Cardiac septum (tissue), 1 donor: ENCODE measurements at regions not wholly inside any gene's neighbourhood (a gene's known extent, or its start where the extent isn't known, plus 50 kb on each side); places are given as distances from the start of the nearest gene placed in this dataset.

Source experiments
- DNase-seq: peaks from one replicate; pipeline ENCODE4 v3.0.0-alpha.2; 2020; ENCODE audit warnings: low spot score
- intact Hi-C: fragments of 100-400 bp; cut with DNase I; formaldehyde crosslinking; loops from one replicate; pipeline ENCODE4 v1.14.0; 2022
- donor health status: DM: no; HTN: no; CAD: no.

GRCh38 chr14:85391455-85391854 is 138.5 kb upstream of the FLRT2 start:
- intact Hi-C loops: no loop called here
- DNase-seq: no peak

- intact Hi-C loops: no loop called here
- DNase-seq: no peak
Observed at GRCh38 chr14:85391892-85392291, 138.1 kb upstream of the FLRT2 start.

DNA sequence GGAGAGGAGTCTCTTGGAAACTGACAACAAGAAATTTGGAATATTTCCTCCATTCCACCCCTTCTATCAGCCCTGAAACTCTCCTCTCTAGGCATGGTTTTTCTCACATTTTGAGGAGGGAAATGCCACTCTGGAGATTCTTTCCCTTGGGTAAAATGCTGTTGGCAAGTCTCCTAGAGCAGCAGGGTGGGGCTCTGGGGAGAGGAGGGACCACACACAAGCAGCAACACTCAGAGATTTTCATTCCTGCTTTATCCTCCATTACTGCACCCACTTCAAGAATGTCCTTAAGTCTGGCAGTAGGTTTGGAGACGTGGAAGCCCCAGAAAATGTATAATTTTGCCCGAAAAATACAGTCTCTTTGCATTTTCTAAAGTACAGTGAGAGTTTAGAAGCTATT is 130.8 kb upstream of the FLRT2 start:
- no peak for DNase-seq
- intact Hi-C loops: no loop called here

- DNase-seq: no peak
- intact Hi-C loops: no loop called here
Observed at GRCh38 chr14:85400678-85401077, 129.3 kb upstream of the FLRT2 start.

DNA sequence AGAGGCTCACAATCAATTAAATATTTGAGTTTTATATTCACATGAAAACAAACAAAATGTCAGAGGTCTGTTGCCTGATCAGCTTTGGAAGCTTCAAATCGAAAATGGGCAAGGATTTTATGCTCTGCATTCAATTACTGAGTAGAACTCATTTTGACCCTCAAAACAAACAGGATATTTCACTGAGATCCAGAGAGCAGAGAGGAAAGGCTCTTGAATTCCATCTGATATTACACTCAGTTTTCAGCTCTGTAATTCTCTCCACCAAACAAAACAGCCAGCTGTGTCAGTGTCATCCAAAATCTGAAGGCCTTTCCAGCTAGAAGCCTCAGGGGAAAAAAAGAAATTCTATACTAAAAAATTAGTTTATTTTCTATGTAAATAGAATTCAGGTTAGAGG is 128.6 kb upstream of the FLRT2 start:
- intact Hi-C loops: no loop called here
- no peak for DNase-seq

DNA sequence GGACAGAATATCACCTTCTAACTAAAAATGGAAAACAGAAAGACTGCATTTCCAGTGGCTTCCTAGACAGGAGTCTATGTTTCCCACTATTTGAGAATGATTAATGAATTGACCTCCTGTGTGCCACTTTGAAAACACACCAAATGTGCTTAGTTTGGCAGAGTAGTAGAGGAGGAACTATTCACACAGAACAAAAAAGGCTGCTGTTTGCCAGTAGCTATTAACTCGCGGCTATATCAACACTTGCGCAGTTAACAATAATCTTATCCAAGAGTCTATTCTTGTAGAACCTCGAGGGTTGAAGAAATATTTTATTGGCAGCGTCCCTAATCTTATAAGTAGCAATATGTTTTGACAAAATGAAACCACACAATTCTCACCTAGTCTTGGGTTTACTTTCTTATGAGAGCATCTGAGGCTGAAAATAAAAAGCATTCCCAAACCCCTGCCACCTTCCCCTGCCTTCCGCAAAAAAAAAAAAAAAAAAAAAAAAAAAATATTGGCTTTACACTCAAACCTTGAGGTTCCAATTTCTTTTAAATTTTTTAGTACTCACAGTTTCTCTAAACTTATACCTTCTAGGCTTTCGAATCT is 127.3 kb upstream of the FLRT2 start:
- intact Hi-C loops: no loop called here
- DNase-seq: no peak

GRCh38 chr14:85409481-85410210 is 120.3 kb upstream of the FLRT2 start:
- intact Hi-C loops: no loop called here
- DNase-seq: no peak

- DNase-seq: no peak
- intact Hi-C loops: no loop called here
Observed at GRCh38 chr14:85412756-85413155, 117.2 kb upstream of the FLRT2 start.

- intact Hi-C loops: no loop called here
- DNase-seq: no peak
Observed at GRCh38 chr14:85413836-85414526, 116.0 kb upstream of the FLRT2 start.

DNA sequence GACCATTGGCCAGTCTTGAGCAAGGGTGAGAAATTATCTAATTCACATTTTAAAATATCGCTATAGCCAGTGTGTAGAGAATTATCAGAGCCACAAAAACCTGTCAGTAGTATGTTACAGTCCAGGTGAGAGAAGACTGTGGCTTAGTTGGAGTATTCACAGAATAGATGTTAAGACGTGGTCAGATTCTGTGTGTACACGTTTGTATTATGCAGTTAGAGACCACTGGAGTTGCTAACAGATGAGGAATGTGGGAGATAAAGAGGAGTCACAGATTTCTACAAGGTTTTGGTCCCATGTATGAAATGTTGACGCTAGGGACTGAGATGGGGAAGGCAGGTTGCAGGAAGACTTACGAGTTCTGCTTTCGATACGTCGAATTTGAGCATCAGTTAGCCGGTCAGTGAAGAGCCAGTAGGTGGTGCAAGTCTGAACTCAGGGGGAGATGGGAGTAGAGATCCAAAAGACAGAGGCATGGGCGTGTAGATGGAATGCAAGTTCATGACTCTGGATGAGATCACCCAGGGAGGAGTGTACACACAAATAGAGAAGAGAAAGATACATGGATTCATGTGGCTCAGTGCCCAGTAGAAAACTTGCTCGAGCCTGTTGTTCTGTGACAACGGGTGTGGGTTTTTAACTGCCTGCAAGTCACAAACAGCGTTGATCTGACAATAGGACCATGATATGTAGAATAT is 114.8 kb upstream of the FLRT2 start:
- no peak for DNase-seq
- intact Hi-C loops: loop anchor here (5.0 kb wide), 1 partner anchor 112 kb away; no protein-coding TSS in a partner anchor

- DNase-seq: no peak
- intact Hi-C loops: loop anchor here (5.0 kb wide), 1 partner anchor 111 kb away; no protein-coding TSS in a partner anchor
Observed at GRCh38 chr14:85416771-85417170, 113.2 kb upstream of the FLRT2 start.

- DNase-seq: no peak
- intact Hi-C loops: loop anchor here (5.0 kb wide), 1 partner anchor 110 kb away; no protein-coding TSS in a partner anchor
Observed at GRCh38 chr14:85417396-85417795, 112.5 kb upstream of the FLRT2 start.

GRCh38 chr14:85418721-85419120 is 111.2 kb upstream of the FLRT2 start:
- DNase-seq: no peak
- intact Hi-C loops: loop anchor here (5.0 kb wide), 1 partner anchor 109 kb away; no protein-coding TSS in a partner anchor

- no peak for DNase-seq
- intact Hi-C loops: no loop called here
Observed at GRCh38 chr14:85420278-85420677, 109.7 kb upstream of the FLRT2 start.

DNA sequence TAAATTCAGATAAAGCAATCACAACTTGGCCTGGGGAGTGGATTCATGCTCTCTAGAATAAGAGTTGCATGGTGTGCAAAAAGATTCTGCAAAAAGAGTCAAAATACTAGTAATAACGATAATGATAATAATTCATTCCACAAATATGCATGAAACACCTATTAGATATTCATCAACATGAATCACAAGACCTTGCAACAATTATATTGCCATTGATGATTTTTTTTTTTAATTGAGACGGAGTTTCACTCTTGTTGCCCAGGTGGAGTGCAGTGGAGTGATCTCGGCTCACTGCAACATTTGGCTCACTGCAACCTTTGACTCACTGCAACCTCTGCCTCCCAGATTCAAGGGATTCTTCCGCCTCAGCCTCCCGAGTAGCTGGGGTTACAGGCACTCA is 109.2 kb upstream of the FLRT2 start:
- intact Hi-C loops: no loop called here
- DNase-seq: no peak

DNA sequence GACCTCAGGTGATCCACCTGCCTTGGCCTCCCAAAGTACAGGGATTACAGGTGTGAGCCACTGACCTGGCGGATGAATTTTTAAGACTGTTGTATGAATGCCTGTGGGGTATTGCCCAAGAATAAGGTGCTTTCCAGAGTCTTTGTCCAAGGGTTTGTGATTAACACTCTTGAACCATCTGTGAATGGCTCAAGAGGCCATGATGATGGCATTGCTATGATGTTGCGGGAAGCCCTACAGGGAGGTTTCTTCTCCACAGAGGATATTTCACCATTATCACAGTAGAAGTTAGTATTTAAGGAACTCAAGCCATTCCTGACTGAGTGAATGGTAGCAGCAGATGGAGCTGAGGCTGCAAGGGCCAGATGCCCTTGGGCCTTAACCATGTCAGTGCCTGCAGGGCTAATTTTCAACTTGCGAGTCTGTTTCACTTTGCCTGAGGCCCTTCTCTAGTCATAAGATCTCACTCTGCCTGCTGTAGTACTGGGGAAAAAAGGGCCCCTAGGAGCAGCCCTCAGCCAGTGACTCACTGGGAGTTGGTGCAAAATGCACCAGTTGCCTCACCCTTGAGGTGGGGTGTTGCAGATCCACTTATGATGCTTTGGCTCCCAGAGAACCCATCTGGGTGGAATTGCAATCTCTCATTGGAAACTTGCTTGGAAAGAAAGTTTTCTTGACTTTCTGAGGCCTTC is 108.6 kb upstream of the FLRT2 start:
- intact Hi-C loops: no loop called here
- DNase-seq: no peak

- DNase-seq: no peak
- intact Hi-C loops: no loop called here
Observed at GRCh38 chr14:85423889-85424288, 106.1 kb upstream of the FLRT2 start.

- intact Hi-C loops: no loop called here
- no peak for DNase-seq
Observed at GRCh38 chr14:85425507-85425906, 104.4 kb upstream of the FLRT2 start.

DNA sequence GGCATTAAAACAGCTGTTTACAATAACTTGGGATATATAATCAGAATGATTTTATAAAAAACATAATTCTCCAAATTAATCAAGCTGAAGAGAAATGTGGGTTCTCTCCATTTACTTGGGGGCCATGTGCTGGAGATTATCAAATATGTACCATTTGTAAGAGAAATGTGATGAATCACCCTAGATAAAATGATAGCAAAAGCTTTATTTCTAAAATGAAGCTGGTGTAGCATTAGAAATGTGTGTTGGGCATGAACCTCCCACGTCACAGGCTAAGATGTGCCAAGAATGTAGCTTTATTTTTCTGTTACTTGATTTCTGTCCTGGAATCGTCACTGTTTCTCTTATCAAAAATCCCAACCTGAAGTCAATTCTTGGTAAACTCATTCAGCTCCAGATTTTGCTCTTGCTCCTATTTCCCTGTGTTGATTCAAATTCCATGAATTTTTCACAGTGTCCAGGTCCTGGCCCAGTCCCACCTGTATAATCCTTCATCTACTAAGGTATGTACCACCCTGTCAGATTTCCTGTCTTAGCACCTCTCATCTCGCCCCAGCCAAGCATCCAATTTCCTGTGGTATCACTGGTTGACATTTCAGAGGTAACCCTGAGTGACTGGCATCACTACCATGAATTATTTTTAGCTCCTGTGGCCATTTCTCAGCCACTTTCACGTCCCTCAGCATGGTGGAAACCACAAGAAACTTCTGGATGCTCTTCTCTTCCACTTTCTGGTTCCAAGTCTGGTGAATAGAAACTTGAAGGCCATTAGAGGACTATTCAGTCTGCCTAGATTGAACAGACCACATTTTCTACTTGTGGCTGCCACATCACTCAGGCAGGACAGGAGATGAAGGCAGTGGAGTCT is 103.6 kb upstream of the FLRT2 start:
- DNase-seq: no peak
- intact Hi-C loops: no loop called here
